IPS-NIHi11 (cell line): ENCODE measurements at regions not wholly inside any gene's neighbourhood (a gene's known extent, or its start where the extent isn't known, plus 50 kb on each side); places are given as distances from the start of the nearest gene placed in this dataset.

Experiments used
- DNase-seq: peaks from one replicate; pipeline ENCODE4 v3.0.0; 2012; ENCODE audit warnings: mixed read lengths, low spot score

DNA sequence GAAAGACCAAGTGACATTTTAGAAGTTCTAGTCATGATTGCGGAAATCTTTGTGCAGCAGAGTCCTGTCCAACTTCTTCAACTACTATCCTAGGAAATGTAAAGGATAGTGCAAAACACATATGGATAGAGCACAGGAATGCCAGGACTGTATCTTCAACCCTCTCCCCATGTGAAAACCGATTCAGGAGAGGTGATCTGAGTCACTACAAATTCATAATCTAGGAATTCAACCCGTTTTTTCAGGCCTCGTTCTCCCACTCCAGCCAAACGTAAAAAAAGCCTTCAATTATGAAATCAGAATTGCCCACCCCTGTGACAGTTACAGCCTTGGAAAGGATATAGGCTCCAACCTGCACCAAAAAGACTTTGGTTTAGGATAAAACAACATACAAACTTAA, 52.9 kb upstream of the RGS1 start:
- DNase-seq: no peak

- no peak for DNase-seq
These were observed 51.4 kb upstream of the RGS1 start for GRCh38 chr1:192524223-192524622.
